H1 (cell line): ENCODE measurements at regions not wholly inside any gene's neighbourhood (a gene's known extent, or its start where the extent isn't known, plus 50 kb on each side); places are given as distances from the start of the nearest gene placed in this dataset.

Experiments
- ASH2L ChIP-seq: fragments of 200-600, 300-600 bp; sonication (generic); IDR thresholded peaks from one replicate; pipeline ENCODE4 v1.7.1; 2017; ENCODE audit warnings: low read length
- CEBPB ChIP-seq: IDR thresholded peaks from 2 replicates; pipeline ENCODE4 v1.6.1; 2012; ENCODE audit warnings: low read depth, low read length
- CHD2 ChIP-seq: IDR thresholded peaks from 2 replicates; pipeline ENCODE4 v1.6.1; 2012; ENCODE audit warnings: low read length, improper control_type of control experiment
- GABPA ChIP-seq: IDR thresholded peaks from 2 replicates; pipeline ENCODE4 v1.6.1; 2011; ENCODE audit warnings: mild to moderate bottlenecking, low read length, moderate library complexity, borderline replicate concordance; ENCODE audit not compliant: insufficient read depth
- HDAC2 ChIP-seq, 2 experiments: fragments of 300-600 bp in 1 of 2; sonication (generic) in 1 of 2; IDR thresholded peaks; 2 replicates each; pipeline ENCODE4 v1.6.1; 2011 to 2012; ENCODE audit warnings: low read depth in 2 of 2, low read length in 2 of 2, mild to moderate bottlenecking in 2 of 2, moderate library complexity in 2 of 2, borderline replicate concordance in 1 of 2, inconsistent platforms in 1 of 2
- PHF8 ChIP-seq: fragments of 200-600 bp; sonication (generic); conservative IDR thresholded peaks from 2 replicates; pipeline ENCODE4 v1.7.1; 2012; ENCODE audit warnings: low read depth, mild to moderate bottlenecking, inconsistent platforms, low read length, moderate library complexity
- SP2 ChIP-seq: IDR thresholded peaks from 2 replicates; pipeline ENCODE4 v1.6.1; 2012; ENCODE audit warnings: mild to moderate bottlenecking, low read length, inconsistent platforms
- TF ChIP-seq, protein P1 (sequence below): fragments of 300-600 bp; sonication (generic); IDR thresholded peaks from 2 replicates; pipeline ENCODE4 v1.7.1; 2012; ENCODE audit warnings: low read length, moderate library complexity, mild to moderate bottlenecking, inconsistent platforms; ENCODE audit not compliant: insufficient replicate concordance

DNA sequence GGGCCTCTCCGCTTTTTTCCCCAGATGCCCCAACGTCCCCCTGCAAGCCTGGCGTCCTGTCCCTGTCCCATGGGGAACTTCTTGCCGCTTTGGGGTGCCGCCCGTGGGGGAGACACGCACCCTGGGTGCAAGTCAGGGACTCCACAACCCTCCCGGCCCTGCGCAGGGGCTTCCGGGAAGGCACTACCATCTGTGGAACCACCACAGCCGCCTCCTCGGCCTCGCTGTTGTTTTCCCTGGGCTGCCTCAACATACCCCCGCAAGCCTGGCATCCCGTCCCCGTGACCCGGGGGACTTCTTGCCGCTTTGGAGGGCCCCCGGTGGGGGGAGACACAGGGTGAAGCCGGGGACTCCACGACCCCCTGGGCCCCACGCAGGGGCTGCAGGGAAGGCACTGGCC lies 238.4 kb downstream of the TUBA3C start (continued):
- TF ChIP-seq, protein P1, sequence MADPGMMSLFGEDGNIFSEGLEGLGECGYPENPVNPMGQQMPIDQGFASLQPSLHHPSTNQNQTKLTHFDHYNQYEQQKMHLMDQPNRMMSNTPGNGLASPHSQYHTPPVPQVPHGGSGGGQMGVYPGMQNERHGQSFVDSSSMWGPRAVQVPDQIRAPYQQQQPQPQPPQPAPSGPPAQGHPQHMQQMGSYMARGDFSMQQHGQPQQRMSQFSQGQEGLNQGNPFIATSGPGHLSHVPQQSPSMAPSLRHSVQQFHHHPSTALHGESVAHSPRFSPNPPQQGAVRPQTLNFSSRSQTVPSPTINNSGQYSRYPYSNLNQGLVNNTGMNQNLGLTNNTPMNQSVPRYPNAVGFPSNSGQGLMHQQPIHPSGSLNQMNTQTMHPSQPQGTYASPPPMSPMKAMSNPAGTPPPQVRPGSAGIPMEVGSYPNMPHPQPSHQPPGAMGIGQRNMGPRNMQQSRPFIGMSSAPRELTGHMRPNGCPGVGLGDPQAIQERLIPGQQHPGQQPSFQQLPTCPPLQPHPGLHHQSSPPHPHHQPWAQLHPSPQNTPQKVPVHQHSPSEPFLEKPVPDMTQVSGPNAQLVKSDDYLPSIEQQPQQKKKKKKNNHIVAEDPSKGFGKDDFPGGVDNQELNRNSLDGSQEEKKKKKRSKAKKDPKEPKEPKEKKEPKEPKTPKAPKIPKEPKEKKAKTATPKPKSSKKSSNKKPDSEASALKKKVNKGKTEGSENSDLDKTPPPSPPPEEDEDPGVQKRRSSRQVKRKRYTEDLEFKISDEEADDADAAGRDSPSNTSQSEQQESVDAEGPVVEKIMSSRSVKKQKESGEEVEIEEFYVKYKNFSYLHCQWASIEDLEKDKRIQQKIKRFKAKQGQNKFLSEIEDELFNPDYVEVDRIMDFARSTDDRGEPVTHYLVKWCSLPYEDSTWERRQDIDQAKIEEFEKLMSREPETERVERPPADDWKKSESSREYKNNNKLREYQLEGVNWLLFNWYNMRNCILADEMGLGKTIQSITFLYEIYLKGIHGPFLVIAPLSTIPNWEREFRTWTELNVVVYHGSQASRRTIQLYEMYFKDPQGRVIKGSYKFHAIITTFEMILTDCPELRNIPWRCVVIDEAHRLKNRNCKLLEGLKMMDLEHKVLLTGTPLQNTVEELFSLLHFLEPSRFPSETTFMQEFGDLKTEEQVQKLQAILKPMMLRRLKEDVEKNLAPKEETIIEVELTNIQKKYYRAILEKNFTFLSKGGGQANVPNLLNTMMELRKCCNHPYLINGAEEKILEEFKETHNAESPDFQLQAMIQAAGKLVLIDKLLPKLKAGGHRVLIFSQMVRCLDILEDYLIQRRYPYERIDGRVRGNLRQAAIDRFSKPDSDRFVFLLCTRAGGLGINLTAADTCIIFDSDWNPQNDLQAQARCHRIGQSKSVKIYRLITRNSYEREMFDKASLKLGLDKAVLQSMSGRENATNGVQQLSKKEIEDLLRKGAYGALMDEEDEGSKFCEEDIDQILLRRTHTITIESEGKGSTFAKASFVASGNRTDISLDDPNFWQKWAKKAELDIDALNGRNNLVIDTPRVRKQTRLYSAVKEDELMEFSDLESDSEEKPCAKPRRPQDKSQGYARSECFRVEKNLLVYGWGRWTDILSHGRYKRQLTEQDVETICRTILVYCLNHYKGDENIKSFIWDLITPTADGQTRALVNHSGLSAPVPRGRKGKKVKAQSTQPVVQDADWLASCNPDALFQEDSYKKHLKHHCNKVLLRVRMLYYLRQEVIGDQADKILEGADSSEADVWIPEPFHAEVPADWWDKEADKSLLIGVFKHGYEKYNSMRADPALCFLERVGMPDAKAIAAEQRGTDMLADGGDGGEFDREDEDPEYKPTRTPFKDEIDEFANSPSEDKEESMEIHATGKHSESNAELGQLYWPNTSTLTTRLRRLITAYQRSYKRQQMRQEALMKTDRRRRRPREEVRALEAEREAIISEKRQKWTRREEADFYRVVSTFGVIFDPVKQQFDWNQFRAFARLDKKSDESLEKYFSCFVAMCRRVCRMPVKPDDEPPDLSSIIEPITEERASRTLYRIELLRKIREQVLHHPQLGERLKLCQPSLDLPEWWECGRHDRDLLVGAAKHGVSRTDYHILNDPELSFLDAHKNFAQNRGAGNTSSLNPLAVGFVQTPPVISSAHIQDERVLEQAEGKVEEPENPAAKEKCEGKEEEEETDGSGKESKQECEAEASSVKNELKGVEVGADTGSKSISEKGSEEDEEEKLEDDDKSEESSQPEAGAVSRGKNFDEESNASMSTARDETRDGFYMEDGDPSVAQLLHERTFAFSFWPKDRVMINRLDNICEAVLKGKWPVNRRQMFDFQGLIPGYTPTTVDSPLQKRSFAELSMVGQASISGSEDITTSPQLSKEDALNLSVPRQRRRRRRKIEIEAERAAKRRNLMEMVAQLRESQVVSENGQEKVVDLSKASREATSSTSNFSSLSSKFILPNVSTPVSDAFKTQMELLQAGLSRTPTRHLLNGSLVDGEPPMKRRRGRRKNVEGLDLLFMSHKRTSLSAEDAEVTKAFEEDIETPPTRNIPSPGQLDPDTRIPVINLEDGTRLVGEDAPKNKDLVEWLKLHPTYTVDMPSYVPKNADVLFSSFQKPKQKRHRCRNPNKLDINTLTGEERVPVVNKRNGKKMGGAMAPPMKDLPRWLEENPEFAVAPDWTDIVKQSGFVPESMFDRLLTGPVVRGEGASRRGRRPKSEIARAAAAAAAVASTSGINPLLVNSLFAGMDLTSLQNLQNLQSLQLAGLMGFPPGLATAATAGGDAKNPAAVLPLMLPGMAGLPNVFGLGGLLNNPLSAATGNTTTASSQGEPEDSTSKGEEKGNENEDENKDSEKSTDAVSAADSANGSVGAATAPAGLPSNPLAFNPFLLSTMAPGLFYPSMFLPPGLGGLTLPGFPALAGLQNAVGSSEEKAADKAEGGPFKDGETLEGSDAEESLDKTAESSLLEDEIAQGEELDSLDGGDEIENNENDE: no peak
- TF ChIP-seq ASH2L (no peak), CEBPB (no peak), CHD2 (no peak), PHF8 (no peak), GABPA (no peak), SP2 (no peak), HDAC2 (IDR thresholded peaks at IDR 0.05; ENCODE audit: borderline replicate concordance in 1 of 2, low read depth in 2 of 2, low read length in 2 of 2) (no peak)
